WTC11 (cell line): ENCODE measurements at regions not wholly inside any gene's neighbourhood (a gene's known extent, or its start where the extent isn't known, plus 50 kb on each side); places are given as distances from the start of the nearest gene placed in this dataset.

Experiments used
- ATAC-seq: fragments of 200-7000 bp; cut with Tn5 transposase; 2 replicates; pipeline ENCODE4 v1.10.0; 2021; ENCODE audit warnings: mild to moderate bottlenecking, moderate library complexity
- CTCF ChIA-PET: fragments of 300-600 bp; sonication (Branson Sonifier 250); formaldehyde crosslinking; loops from one replicate; lab custom pipeline; 2021; ENCODE audit warnings: antibody characterized with exemption; lab: Charles Lee
- POLR2A ChIA-PET: fragments of 350-600 bp; sonication (Branson Sonifier 250); formaldehyde crosslinking; loops from one replicate; lab custom pipeline; 2021; ENCODE audit warnings: antibody characterized with exemption; lab: Charles Lee
- DNase-seq: peaks from one replicate; pipeline ENCODE4 v3.0.0; 2021; ENCODE audit warnings: low spot score
- H3K27ac Mint-ChIP-seq: 2 replicates; pipeline ENCODE4 v1.8.0; 2021; ENCODE audit warnings: mixed read lengths
- H3K27me3 Mint-ChIP-seq: 2 replicates; pipeline ENCODE4 v1.8.0; 2021; ENCODE audit warnings: low read depth, mild to moderate bottlenecking, moderate library complexity, mixed read lengths
- H3K36me3 Mint-ChIP-seq: 2 replicates; pipeline ENCODE4 v1.8.0; 2021; ENCODE audit warnings: mixed read lengths
- H3K4me1 Mint-ChIP-seq: 2 replicates; pipeline ENCODE4 v1.8.0; 2022; ENCODE audit warnings: mixed read lengths
- H3K4me3 Mint-ChIP-seq: 2 replicates; pipeline ENCODE4 v1.8.0; 2021; ENCODE audit warnings: mild to moderate bottlenecking, moderate library complexity, mixed read lengths
- H3K9me3 Mint-ChIP-seq: 2 replicates; pipeline ENCODE4 v1.8.0; 2021; ENCODE audit warnings: mixed read lengths
- ATF2 ChIP-seq: sonication (generic); formaldehyde crosslinking; IDR thresholded peaks from 2 replicates; pipeline ENCODE4 v1.8.1; 2022; ENCODE audit warnings: low read depth, missing genetic modification reagents, borderline replicate concordance
- ATF3 ChIP-seq: sonication (generic); formaldehyde crosslinking; conservative IDR thresholded peaks from 2 replicates; pipeline ENCODE4 v1.8.1; 2022; ENCODE audit warnings: mild to moderate bottlenecking, missing genetic modification reagents
- CBFB ChIP-seq: sonication (generic); formaldehyde crosslinking; IDR thresholded peaks from 2 replicates; pipeline ENCODE4 v1.8.1; 2022; ENCODE audit warnings: mild to moderate bottlenecking, low read depth, missing genetic modification reagents
- CREB1 ChIP-seq: sonication (generic); formaldehyde crosslinking; IDR thresholded peaks from 2 replicates; pipeline ENCODE4 v1.8.0; 2023; ENCODE audit warnings: mild to moderate bottlenecking, missing genetic modification reagents
- CTCF ChIP-seq: fragments of 200-600 bp; IDR thresholded peaks from 2 replicates; pipeline ENCODE4 v1.8.0; 2022; ENCODE audit warnings: antibody characterized with exemption
- ETV6 ChIP-seq: sonication (generic); formaldehyde crosslinking; IDR thresholded peaks from 2 replicates; pipeline ENCODE4 v1.8.1; 2022; ENCODE audit warnings: mild to moderate bottlenecking, missing genetic modification reagents
- GTF2I ChIP-seq: fragments of 250-450 bp; sonication (Bioruptor Pico); conservative IDR thresholded peaks from 2 replicates; pipeline ENCODE4 v1.4.0; 2021; ENCODE audit warnings: mild to moderate bottlenecking
- IRF1 ChIP-seq: sonication (generic); formaldehyde crosslinking; IDR thresholded peaks from 2 replicates; pipeline ENCODE4 v1.8.0; 2023; ENCODE audit warnings: missing genetic modification reagents
- NR1H2 ChIP-seq: sonication (generic); formaldehyde crosslinking; IDR thresholded peaks from 2 replicates; pipeline ENCODE4 v1.9.0; 2021; ENCODE audit warnings: mild to moderate bottlenecking, moderate library complexity, missing genetic modification reagents
- PRRX2 ChIP-seq: fragments of 250-450 bp; sonication (Bioruptor Pico); IDR thresholded peaks from 2 replicates; pipeline ENCODE4 v1.8.0; 2021; ENCODE audit warnings: mild to moderate bottlenecking
- USF1 ChIP-seq: sonication (generic); formaldehyde crosslinking; IDR thresholded peaks from 2 replicates; pipeline ENCODE4 v1.8.0; 2022; ENCODE audit warnings: mild to moderate bottlenecking, missing genetic modification reagents
- ZBTB43 ChIP-seq: sonication (generic); formaldehyde crosslinking; IDR thresholded peaks from 2 replicates; pipeline ENCODE4 v1.8.1; 2023; ENCODE audit warnings: mild to moderate bottlenecking, missing genetic modification reagents
- ZNF121 ChIP-seq: sonication (generic); formaldehyde crosslinking; IDR thresholded peaks from 2 replicates; pipeline ENCODE4 v1.8.0; 2023; ENCODE audit warnings: missing genetic modification reagents
- ZNF138 ChIP-seq: sonication (generic); formaldehyde crosslinking; conservative IDR thresholded peaks from 2 replicates; pipeline ENCODE4 v1.8.1; 2022; ENCODE audit warnings: mild to moderate bottlenecking, moderate library complexity, missing genetic modification reagents
- ZNF219 ChIP-seq: sonication (generic); formaldehyde crosslinking; IDR thresholded peaks from 2 replicates; pipeline ENCODE4 v1.8.0; 2023; ENCODE audit warnings: missing genetic modification reagents, mild to moderate bottlenecking, borderline replicate concordance
- ZNF263 ChIP-seq: sonication (generic); formaldehyde crosslinking; IDR thresholded peaks from 2 replicates; pipeline ENCODE4 v1.8.1; 2022; ENCODE audit warnings: low read depth, mild to moderate bottlenecking, moderate library complexity, missing genetic modification reagents
- ZNF281 ChIP-seq: sonication (generic); formaldehyde crosslinking; IDR thresholded peaks from 2 replicates; pipeline ENCODE4 v1.8.0; 2023; ENCODE audit warnings: mild to moderate bottlenecking, missing genetic modification reagents
- ZNF317 ChIP-seq: sonication (generic); formaldehyde crosslinking; IDR thresholded peaks from 2 replicates; pipeline ENCODE4 v1.8.1; 2023; ENCODE audit warnings: low read depth, mild to moderate bottlenecking, moderate library complexity, missing genetic modification reagents, borderline replicate concordance
- ZNF416 ChIP-seq: fragments of 250-450 bp; sonication (Bioruptor Pico); IDR thresholded peaks from 2 replicates; pipeline ENCODE4 v1.9.0; 2021; ENCODE audit warnings: mild to moderate bottlenecking, inconsistent platforms
- ZNF512 ChIP-seq: sonication (generic); formaldehyde crosslinking; IDR thresholded peaks from 2 replicates; pipeline ENCODE4 v1.8.1; 2022; ENCODE audit warnings: missing genetic modification reagents, borderline replicate concordance
- ZNF671 ChIP-seq: fragments of 250-450 bp; sonication (Bioruptor Pico); IDR thresholded peaks from 2 replicates; pipeline ENCODE4 v1.8.0; 2021; ENCODE audit warnings: mild to moderate bottlenecking

- TF ChIP-seq PRRX2 (CRISPR knock-in tag) (no peak), ZNF281 (CRISPR knock-in tag) (no peak)
These were observed 108.1 kb upstream of the COG2 start (continued) for GRCh38 chr1:230534224-230534623.

GRCh38 chr1:230531103-230531502 is 105.0 kb upstream of the PGBD5 start:
- peaks cover 35% of the 10 kb centered on the region for H3K9me3 Mint-ChIP-seq
- CTCF ChIA-PET, result no interaction called here
- H3K4me1 Mint-ChIP-seq, result no peaks in the 10 kb centered on the region
- no peak overlapping the region for H3K4me3 Mint-ChIP-seq
- H3K27me3 Mint-ChIP-seq, result no peaks in the 10 kb centered on the region; the same call in 1 of the 2 replicates
- DNase-seq, result no peak
- POLR2A ChIA-PET, result no interaction called here
- ATAC-seq, result no peak
- peaks cover 9% of the 10 kb centered on the region for H3K36me3 Mint-ChIP-seq
- TF ChIP-seq ATF3 (CRISPR knock-in tag) (no peak), ETV6 (CRISPR knock-in tag) (no peak), PRRX2 (CRISPR knock-in tag) (no peak), ZBTB43 (CRISPR knock-in tag) (no peak), ZNF263 (no peak), ZNF512 (CRISPR knock-in tag) (no peak), IRF1 (CRISPR knock-in tag) (no peak), ZNF416 (CRISPR knock-in tag) (no peak), ZNF121 (CRISPR knock-in tag) (no peak), CREB1 (no peak), ZNF219 (no peak), GTF2I (CRISPR knock-in tag) (no peak), CTCF (no peak), ZNF317 (CRISPR knock-in tag) (no peak), USF1 (CRISPR knock-in tag) (no peak), CBFB (CRISPR knock-in tag) (no peak), ZNF138 (CRISPR knock-in tag) (no peak), ATF2 (CRISPR knock-in tag) (no peak), NR1H2 (no peak), ZNF671 (CRISPR knock-in tag) (no peak)
- H3K27ac Mint-ChIP-seq, result no peak overlapping the region
